A549 (cell line): ENCODE measurements at regions not wholly inside any gene's neighbourhood (a gene's known extent, or its start where the extent isn't known, plus 50 kb on each side); places are given as distances from the start of the nearest gene placed in this dataset.

Source experiments
- ATAC-seq, 2 experiments: fragments of 200-7000 bp in 1 of 2; fragments of >200 bp in 1 of 2; cut with Nextera tagmentation in 1 of 2; cut with Tn5 transposase in 1 of 2; 3 replicates each; pipeline versions ENCODE4 v1.8.0 to v1.9.1; 2018 to 2020; ENCODE audit warnings: mild to moderate bottlenecking in 1 of 2, moderate library complexity in 1 of 2
- CTCF ChIA-PET: fragments of 300-600 bp; sonication (Branson Sonifier 250); formaldehyde crosslinking; extraction: SDS; loops from one replicate; lab custom pipeline; 2021; ENCODE audit warnings: antibody characterized with exemption, inconsistent platforms; lab: Yijun Ruan, JAX
- POLR2A ChIA-PET: fragments of 350-600 bp; formaldehyde crosslinking; extraction: SDS; loops from one replicate; lab custom pipeline; 2021; ENCODE audit warnings: antibody characterized with exemption, inconsistent platforms; lab: Yijun Ruan, JAX
- DNase-seq, 2 experiments: peaks; one replicate each; pipeline versions ENCODE4 v3.0.0 to v3.0.0-alpha.2; 2011 to 2016; ENCODE audit warnings: low read depth in 1 of 2, low spot score in 1 of 2
- FAIRE-seq: peaks from 2 replicates; lab custom pipeline; 2011; peaks lifted over from hg19 to GRCh38; lab: Jason Lieb, UNC
- H3K27ac ChIP-seq, 2 experiments: fragments of >200 bp; sonication (Bioruptor Twin); formaldehyde crosslinking; 3 replicates each; pipeline ENCODE4 v1.5.1; 2016 to 2017
- H3K4me1 ChIP-seq: fragments of >200 bp; sonication (Bioruptor Twin); formaldehyde crosslinking; 3 replicates; pipeline ENCODE4 v1.6.1; 2016
- H3K4me2 ChIP-seq: fragments of >200 bp; sonication (Bioruptor Twin); formaldehyde crosslinking; 3 replicates; pipeline ENCODE4 v1.6.1; 2016
- H3K4me3 ChIP-seq: fragments of >200 bp; sonication (Bioruptor Twin); formaldehyde crosslinking; 3 replicates; pipeline ENCODE4 v1.5.1; 2016
- H3K9me3 ChIP-seq: fragments of >200 bp; sonication (Bioruptor Twin); formaldehyde crosslinking; 3 replicates; pipeline ENCODE4 v1.6.1; 2016
- CEBPB ChIP-seq, 2 experiments: fragments of >200 bp in 1 of 2; sonication (Bioruptor Twin) in 1 of 2; formaldehyde crosslinking in 1 of 2; IDR thresholded peaks; 2 replicates each; pipeline ENCODE4 v1.6.1; 2012 to 2016
- EHF ChIP-seq: fragments of 250-450 bp; sonication (Bioruptor Pico); IDR thresholded peaks from 2 replicates; pipeline ENCODE4 v1.5.0; 2020; ENCODE audit warnings: mild to moderate bottlenecking
- EHMT2 ChIP-seq: fragments of 200-600 bp; sonication (generic); IDR thresholded peaks from 2 replicates; pipeline ENCODE4 v1.6.1; 2016; ENCODE audit warnings: antibody characterized with exemption, low read depth, mild to moderate bottlenecking, moderate library complexity
- FOSB ChIP-seq: fragments of 250-450 bp; sonication (Bioruptor Pico); IDR thresholded peaks from 2 replicates; pipeline ENCODE4 v1.5.0; 2020; ENCODE audit warnings: mild to moderate bottlenecking, moderate library complexity
- FOSL2 ChIP-seq, 2 experiments: fragments of 450-650 bp in 1 of 2; fragments of >200 bp in 1 of 2; sonication (Bioruptor Twin) in 1 of 2; formaldehyde crosslinking; IDR thresholded peaks; 2 replicates each; pipeline versions ENCODE4 v1.5.0 to v1.6.1; 2016 to 2020; ENCODE audit warnings: mild to moderate bottlenecking in 1 of 2, moderate library complexity in 1 of 2
- HOXB13 ChIP-seq: fragments of 250-450 bp; sonication (Bioruptor Pico); IDR thresholded peaks from 2 replicates; pipeline ENCODE4 v1.5.0; 2020; ENCODE audit warnings: low read depth, mild to moderate bottlenecking, moderate library complexity
- HOXB5 ChIP-seq: fragments of 250-450 bp; sonication (Bioruptor Pico); IDR thresholded peaks from 2 replicates; pipeline ENCODE4 v1.5.0; 2020; ENCODE audit warnings: mild to moderate bottlenecking, moderate library complexity
- KDM1A ChIP-seq: fragments of 200-600 bp; sonication (generic); IDR thresholded peaks from 2 replicates; pipeline ENCODE4 v1.6.1; 2016; ENCODE audit warnings: low read depth, mild to moderate bottlenecking
- NPAS2 ChIP-seq: fragments of 250-450 bp; sonication (Bioruptor Pico); IDR thresholded peaks from 2 replicates; pipeline ENCODE4 v1.8.0; 2022; ENCODE audit warnings: mild to moderate bottlenecking, moderate library complexity, borderline replicate concordance
- RNF2 ChIP-seq: fragments of 200-600 bp; sonication (generic); IDR thresholded peaks from 2 replicates; pipeline ENCODE4 v1.6.1; 2016; ENCODE audit warnings: low read depth, mild to moderate bottlenecking, antibody characterized with exemption, moderate library complexity, borderline replicate concordance
- SMC3 ChIP-seq: fragments of >200 bp; sonication (Bioruptor Twin); formaldehyde crosslinking; IDR thresholded peaks from 3 replicates; pipeline ENCODE4 v1.6.1; 2018; ENCODE audit warnings: inconsistent platforms
- TP53 ChIP-seq: fragments of 250-450 bp; sonication (Bioruptor Pico); IDR thresholded peaks from 2 replicates; pipeline ENCODE4 v1.5.0; 2021; ENCODE audit warnings: mild to moderate bottlenecking, moderate library complexity
- WGBS: methylation state at CpG from one replicate; pipeline ENCODE4 v1.1.6; 2017; ENCODE audit errors: missing lambda C conversion rate; 5-methylcytosine and 5-hydroxymethylcytosine counted together
- TF ChIP-seq, protein P1 (sequence below): fragments of 150-350 bp; IDR thresholded peaks from 2 replicates; pipeline ENCODE4 v1.6.1; 2014; ENCODE audit warnings: low read depth, mild to moderate bottlenecking, low read length
- TF ChIP-seq, protein P2 (sequence below): fragments of 200-600 bp; sonication (generic); IDR thresholded peaks from 2 replicates; pipeline ENCODE4 v1.6.1; 2016; ENCODE audit warnings: antibody characterized with exemption, mild to moderate bottlenecking, moderate library complexity
- TF ChIP-seq, protein P3 (sequence below): IDR thresholded peaks from 2 replicates; pipeline ENCODE4 v1.6.1; 2012
- TF ChIP-seq, protein P4 (sequence below): IDR thresholded peaks from 2 replicates; pipeline ENCODE4 v1.6.1; 2012; ENCODE audit warnings: low read depth, borderline replicate concordance

DNA sequence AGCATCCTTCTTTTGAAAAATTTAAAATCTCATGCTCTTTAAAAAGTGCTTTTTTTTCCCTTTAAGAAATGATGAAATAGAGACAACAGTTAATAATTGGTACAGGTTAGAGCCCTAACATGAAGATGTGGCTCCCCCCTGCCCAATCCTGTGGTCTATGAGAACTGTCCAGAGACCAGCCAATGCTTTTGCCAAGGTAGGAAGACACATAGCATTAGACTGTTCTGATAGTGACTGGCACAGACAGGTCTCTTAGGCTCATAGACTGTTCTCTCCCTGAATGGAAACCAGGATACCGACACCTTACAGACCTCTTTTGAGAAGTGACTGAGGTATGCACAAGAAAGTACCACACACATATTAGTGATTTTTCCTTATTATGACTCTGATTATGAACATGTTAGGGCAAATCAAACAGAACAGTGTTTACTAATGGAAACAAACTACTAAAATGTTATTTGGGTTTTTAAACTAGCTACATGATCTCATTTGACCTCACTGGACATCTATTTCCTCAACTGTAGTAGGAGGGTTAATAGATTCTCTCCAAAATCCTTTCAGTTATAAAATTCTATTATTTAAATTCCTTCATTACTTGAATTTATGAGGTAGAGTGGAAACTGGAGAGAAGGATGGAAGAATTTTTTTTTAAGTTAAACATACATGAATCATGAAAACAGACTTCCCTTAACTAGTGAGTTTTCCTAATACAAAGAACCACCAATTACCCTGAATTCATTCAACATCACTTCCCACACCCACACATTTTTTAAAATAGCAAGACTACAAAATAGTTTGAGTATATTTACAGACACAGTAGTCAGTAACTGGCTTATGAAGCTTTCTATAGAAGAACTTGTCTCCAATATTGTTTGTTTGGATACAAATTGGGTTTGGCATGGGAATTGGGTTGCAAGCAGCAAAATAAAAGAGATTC lies 120.4 kb downstream of the OGFRL1 start:
- POLR2A ChIA-PET = interaction anchor here (0.5 kb wide), 1 partner anchor 22 kb away, joined by 3 read pairs; no protein-coding TSS in a partner anchor
- CTCF ChIA-PET = interaction anchor here (2.0 to 2.6 kb wide), 2 partner anchors 10 to 20 kb away, joined by 4 to 10 read pairs; no protein-coding TSS in a partner anchor
- TF ChIP-seq, protein P1, sequence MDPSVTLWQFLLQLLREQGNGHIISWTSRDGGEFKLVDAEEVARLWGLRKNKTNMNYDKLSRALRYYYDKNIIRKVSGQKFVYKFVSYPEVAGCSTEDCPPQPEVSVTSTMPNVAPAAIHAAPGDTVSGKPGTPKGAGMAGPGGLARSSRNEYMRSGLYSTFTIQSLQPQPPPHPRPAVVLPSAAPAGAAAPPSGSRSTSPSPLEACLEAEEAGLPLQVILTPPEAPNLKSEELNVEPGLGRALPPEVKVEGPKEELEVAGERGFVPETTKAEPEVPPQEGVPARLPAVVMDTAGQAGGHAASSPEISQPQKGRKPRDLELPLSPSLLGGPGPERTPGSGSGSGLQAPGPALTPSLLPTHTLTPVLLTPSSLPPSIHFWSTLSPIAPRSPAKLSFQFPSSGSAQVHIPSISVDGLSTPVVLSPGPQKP = no peak
- no peak for TF ChIP-seq HOXB5
- no peak for TF ChIP-seq FOSB (CRISPR knock-in tag)
- TF ChIP-seq, protein P2, sequence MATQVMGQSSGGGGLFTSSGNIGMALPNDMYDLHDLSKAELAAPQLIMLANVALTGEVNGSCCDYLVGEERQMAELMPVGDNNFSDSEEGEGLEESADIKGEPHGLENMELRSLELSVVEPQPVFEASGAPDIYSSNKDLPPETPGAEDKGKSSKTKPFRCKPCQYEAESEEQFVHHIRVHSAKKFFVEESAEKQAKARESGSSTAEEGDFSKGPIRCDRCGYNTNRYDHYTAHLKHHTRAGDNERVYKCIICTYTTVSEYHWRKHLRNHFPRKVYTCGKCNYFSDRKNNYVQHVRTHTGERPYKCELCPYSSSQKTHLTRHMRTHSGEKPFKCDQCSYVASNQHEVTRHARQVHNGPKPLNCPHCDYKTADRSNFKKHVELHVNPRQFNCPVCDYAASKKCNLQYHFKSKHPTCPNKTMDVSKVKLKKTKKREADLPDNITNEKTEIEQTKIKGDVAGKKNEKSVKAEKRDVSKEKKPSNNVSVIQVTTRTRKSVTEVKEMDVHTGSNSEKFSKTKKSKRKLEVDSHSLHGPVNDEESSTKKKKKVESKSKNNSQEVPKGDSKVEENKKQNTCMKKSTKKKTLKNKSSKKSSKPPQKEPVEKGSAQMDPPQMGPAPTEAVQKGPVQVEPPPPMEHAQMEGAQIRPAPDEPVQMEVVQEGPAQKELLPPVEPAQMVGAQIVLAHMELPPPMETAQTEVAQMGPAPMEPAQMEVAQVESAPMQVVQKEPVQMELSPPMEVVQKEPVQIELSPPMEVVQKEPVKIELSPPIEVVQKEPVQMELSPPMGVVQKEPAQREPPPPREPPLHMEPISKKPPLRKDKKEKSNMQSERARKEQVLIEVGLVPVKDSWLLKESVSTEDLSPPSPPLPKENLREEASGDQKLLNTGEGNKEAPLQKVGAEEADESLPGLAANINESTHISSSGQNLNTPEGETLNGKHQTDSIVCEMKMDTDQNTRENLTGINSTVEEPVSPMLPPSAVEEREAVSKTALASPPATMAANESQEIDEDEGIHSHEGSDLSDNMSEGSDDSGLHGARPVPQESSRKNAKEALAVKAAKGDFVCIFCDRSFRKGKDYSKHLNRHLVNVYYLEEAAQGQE = no peak
- TF ChIP-seq, protein P3, sequence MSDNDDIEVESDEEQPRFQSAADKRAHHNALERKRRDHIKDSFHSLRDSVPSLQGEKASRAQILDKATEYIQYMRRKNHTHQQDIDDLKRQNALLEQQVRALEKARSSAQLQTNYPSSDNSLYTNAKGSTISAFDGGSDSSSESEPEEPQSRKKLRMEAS = no peak
- TF ChIP-seq, protein P4, sequence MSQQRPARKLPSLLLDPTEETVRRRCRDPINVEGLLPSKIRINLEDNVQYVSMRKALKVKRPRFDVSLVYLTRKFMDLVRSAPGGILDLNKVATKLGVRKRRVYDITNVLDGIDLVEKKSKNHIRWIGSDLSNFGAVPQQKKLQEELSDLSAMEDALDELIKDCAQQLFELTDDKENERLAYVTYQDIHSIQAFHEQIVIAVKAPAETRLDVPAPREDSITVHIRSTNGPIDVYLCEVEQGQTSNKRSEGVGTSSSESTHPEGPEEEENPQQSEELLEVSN = no peak
- TF ChIP-seq CEBPB (IDR thresholded peaks at IDR 0.05) = no peak
- TF ChIP-seq KDM1A = no peak
- TF ChIP-seq EHF (CRISPR knock-in tag) = no peak
- TF ChIP-seq RNF2 = no peak
- no peak for TF ChIP-seq NPAS2 (CRISPR knock-in tag)
- no peak for TF ChIP-seq HOXB13 (CRISPR knock-in tag)
- no peak for TF ChIP-seq EHMT2
- FAIRE-seq = no peak
- peak overlapping the region; percentile 12; the same call in 2 of the 3 replicates for H3K4me3 ChIP-seq
- 0% methylated on average over 1 of the region's 1 CpG for WGBS
- H3K4me2 ChIP-seq = peak overlapping the region; percentile 96
- ATAC-seq = peak in 1 of 2 experiments; percentile 3; a peak in 1 of 6 replicates
- peak overlapping the region; percentile 86 to 87 for H3K27ac ChIP-seq
- H3K4me1 ChIP-seq = peaks cover 80% of the 10 kb centered on the region
- H3K9me3 ChIP-seq = no peaks in the 10 kb centered on the region
- no peak for DNase-seq

DNA sequence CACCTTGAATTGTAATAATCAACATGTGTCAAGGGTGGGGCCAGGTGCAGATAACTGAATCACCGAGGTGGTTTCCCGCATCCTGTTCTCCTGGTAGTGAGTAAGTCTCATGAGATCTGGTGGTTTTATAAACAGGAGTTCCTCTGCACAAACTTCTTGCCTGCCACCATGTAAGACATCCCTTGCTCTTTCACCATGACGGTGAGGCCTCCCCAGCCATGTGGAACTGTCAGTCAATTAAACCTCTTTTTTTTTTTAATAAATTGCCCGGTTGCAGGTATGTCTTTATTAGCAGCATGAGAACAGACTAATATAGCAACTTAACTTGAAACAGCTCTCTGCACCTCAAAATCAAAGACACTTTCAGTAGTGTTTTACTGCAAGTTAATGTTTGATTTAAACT lies 121.6 kb downstream of the OGFRL1 start:
- H3K4me1 ChIP-seq = peaks cover 88% of the 10 kb centered on the region
- peak overlapping the region; percentile 86 to 87 for H3K27ac ChIP-seq
- peak in 1 of 2 experiments; percentile 46 for DNase-seq
- TF ChIP-seq SMC3 (no peak), FOSL2 (IDR thresholded peaks at IDR 0.05) (no peak), FOSL2 (CRISPR knock-in tag; IDR thresholded peaks at IDR 0.05) (0 out of 2 replicates have a peak, but pooled peaks have one; percentile 7), TP53 (no peak)
- no peaks in the 10 kb centered on the region for H3K9me3 ChIP-seq
- no peak for FAIRE-seq
- H3K4me3 ChIP-seq = peak overlapping the region; percentile 19; the same call in 1 of the 3 replicates
- peak overlapping the region; percentile 96 for H3K4me2 ChIP-seq
- POLR2A ChIA-PET = interaction anchor here (1.2 kb wide), 1 partner anchor 11 kb away, joined by 3 read pairs; no protein-coding TSS in a partner anchor
- 4% methylated on average over 4 of the region's 4 CpGs for WGBS
- ATAC-seq = no peak; a peak in 1 of 6 replicates
- CTCF ChIA-PET = no interaction called here
